HT-29 (cell line): ENCODE measurements at regions not wholly inside any gene's neighbourhood (a gene's known extent, or its start where the extent isn't known, plus 50 kb on each side); places are given as distances from the start of the nearest gene placed in this dataset.
"Not testable (repeated sequence)": the region's sequence is repeated elsewhere in the genome, so short reads cannot be mapped to it uniquely, and the experiment has no call there.

ENCODE experiments used
- DNase-seq: peaks from one replicate; pipeline ENCODE4 v3.0.0-alpha.2; 2015; ENCODE audit warnings: low spot score

DNA sequence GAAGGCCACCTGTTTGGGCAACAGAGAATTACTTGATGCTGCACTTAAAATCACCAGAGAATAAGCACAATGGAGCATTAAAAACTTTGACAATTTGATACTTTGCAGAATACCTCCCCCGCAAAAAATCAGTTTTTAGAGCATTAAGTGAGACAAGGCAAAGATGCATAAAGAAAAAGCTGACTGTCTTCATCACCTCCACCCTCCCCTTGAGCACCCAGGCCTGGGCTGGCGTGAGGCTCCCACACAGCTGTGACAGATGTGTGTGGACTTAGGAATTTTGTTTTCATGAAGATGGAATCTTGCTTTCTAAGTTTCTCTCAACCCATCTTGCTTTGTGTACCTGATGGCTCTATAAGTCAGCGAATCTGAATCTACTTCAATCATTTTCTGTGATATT is 242.2 kb downstream of the EMX2 start:
- no peak for DNase-seq

- no peak for DNase-seq
These were observed 246.4 kb downstream of the EMX2 start for GRCh38 chr10:117788911-117789310.

GRCh38 chr10:117790179-117790578 is 247.6 kb downstream of the EMX2 start:
- no peak for DNase-seq

GRCh38 chr10:117790621-117791020 is 248.1 kb downstream of the EMX2 start:
- DNase-seq: no peak

DNA sequence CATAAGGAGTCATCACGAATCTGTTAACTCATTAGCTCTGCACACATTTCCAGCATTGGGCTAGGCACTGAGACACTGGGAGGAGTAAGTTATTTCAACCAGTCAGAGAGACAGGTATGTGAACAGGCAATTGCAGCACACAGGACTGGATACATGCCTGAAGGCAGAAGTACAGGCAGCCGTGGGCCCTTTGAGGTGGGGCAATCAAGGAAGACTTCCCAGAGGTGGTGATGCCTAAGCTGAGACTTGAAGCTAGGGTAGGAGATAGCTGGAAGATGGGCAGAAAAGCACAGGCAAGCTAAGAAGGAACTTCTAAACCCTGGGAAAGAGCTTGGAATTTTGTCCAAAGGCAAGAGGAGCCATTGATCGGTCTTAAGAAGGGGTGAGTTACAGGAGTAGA is 249.7 kb downstream of the EMX2 start:
- no peak for DNase-seq

DNA sequence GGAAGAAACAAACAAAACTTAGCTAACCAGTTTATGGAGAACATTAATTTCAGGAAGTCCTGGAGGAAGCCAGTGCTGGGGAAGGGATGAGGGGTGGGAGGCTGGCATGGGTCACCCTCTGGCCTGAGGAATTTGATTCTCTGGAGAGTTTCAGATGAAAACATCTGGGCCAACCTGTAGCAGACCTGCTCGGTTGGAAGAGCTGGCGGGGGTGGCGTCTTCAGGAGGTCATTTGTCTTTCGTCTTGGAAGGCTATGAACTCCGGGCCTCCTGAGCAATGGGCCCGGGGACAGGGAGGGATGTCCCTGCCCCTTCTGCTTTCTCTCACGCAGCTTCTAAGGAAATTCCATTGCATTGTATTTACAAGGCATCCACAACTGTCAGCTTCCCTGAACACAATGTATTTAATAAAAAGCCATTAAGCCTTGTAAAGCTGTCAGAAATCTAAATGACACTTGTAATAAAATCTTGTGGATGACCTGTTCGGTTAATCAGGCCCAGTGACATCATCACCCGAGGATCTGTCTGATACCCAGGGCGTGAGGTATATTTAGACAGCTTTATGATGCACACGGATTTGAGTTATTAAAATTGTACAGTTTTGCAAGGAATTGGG is 250.5 kb downstream of the RAB11FIP2 start:
- no peak for DNase-seq

DNA sequence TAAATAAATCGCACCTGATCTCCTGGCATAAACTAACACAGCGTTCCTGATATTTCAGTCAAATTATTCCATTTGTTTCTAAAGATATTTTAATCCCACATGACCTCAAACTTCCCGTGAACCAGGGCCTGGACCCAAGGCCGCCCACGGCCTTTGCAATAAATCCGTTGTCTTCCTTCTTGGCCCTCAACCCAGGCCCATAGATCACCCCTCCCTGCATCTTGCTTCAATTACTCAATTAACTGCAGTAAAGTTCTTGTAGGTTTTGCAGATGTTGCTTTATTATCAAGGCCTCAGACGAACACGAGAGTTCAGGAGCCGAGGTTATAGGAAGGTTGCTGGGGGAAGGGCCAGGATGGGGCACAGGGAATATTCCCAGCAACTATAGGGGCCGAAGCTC is 249.4 kb downstream of the RAB11FIP2 start:
- DNase-seq: no peak

GRCh38 chr10:117801691-117802090 is 245.1 kb downstream of the RAB11FIP2 start:
- no peak for DNase-seq

GRCh38 chr10:117804470-117805011 is 242.2 kb downstream of the RAB11FIP2 start:
- DNase-seq: no peak

- no peak for DNase-seq
These were observed 241.6 kb downstream of the RAB11FIP2 start for GRCh38 chr10:117805139-117805538.

DNA sequence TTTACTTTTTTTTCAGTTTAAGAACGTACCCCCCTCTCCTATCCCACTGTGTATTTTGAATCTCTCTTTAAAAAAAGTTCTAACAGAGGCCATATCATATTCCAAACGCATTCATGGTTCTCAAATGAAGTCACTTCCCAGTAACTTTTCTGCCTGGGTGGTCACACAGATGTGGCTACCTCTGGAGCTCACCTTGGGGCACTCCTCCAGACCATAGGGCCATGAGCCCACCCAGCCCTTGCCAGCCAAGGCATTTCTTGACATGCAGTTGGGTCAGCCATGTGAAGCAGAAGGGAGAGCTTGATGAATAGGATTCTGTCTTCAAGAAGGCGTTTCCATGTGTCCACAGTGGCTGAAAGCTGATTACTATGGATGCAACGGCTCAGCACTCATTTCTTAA is 239.3 kb downstream of the RAB11FIP2 start:
- DNase-seq: no peak

DNA sequence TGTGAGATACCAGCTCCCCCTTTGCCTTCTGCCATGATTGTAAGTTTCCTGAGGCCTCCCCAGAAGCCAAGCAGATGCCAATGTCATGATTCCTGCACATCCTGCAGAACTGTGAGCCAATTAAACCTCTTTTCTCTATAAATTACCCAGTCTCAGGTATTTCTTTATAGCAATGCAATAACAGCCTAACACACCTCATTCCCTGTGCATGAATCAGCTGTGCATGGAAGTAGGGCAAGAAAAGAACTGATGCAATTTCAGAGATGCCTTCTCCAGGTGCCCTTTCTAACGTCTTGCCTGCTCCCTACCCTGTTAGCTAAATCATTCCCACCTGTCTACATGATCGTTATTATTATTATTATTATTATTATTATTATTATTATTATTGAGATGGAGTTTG is 230.9 kb downstream of the RAB11FIP2 start:
- not testable (repeated sequence) for DNase-seq

GRCh38 chr10:117817116-117817515 is 229.6 kb downstream of the RAB11FIP2 start:
- no peak for DNase-seq

GRCh38 chr10:117818721-117819120 is 228.0 kb downstream of the RAB11FIP2 start:
- no peak for DNase-seq

DNA sequence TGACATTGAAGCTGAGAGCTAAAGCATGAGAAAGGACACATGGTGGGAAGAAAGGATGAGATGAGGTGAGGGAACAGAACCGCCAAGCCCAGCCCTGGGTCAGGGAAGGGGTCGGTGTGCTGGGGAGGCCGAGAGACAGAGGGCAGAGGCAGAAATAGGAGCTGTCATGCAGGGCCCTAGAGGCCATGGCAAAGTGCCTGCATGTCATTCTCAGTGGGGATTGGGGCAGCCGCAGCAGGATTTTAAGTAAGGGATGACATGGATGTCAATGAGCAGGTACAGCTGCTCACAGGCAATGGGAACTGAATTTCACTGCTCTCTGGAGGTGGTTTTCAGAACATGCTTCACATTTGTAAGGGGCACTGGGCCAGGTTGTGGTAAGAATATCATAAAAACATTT is 227.4 kb downstream of the RAB11FIP2 start:
- no peak for DNase-seq

GRCh38 chr10:117823980-117824379 is 222.8 kb downstream of the RAB11FIP2 start:
- no peak for DNase-seq

DNA sequence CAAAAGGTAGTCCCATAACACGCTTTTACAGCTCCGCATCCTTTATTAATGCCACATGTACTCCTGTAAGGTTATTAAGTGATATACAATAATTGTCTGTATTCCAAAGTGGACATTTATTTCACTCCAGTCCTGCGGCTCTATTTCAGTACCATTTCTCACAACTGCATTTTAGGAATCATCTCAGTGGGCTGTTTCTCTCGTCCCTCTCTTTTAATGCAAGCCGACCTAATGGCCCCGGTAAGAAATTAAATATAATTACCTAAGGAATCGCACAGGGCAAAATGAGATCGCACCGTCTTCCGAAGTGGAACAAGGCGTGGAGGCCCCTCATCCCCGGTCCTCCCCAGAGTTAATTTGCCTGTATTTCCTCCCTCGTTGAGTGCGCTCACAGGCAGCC is 216.5 kb downstream of the RAB11FIP2 start:
- DNase-seq: no peak

DNA sequence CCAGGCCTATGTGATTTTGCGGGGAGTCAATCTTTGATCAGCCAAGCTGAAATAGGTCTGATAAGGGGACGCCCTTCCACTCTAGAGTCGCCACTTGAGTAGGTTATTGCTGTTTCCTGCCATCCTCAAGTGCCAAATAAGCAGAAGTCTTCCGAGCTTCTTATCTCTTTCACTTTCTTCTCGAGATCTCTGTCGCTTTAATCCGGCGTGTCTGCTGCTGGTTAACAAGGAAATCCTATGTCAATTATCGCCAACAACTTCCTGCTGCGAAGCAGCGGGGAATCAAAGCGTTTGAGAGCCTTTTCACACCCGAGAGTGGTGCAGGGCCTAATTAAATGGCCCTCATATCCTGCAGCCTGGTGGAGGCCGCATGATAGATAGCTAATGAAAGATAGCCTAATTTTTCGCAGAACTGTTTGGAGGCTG is 215.9 kb downstream of the RAB11FIP2 start:
- no peak for DNase-seq

- not testable (repeated sequence) for DNase-seq
These were observed 207.9 kb downstream of the RAB11FIP2 start for GRCh38 chr10:117838500-117839498.

DNA sequence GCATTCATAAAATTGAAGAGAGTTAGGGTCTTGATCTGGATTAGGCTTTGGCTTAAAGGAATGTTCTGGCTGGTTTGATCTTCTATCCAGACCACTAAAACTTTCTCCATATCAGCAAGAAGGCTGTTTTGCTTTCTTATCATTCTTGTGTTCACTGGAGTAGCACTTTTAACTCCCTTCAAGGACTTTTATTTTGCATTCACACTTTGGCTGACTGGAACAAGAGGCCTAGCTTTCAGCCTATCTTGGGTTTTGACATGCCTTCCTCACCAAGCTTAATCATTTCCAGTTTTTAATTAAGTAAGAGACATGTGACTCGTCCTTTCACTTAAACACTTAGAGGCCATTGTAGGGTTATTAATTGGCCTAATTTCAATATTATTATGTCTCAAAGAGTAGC is 190.3 kb downstream of the RAB11FIP2 start:
- DNase-seq: not testable (repeated sequence)

DNA sequence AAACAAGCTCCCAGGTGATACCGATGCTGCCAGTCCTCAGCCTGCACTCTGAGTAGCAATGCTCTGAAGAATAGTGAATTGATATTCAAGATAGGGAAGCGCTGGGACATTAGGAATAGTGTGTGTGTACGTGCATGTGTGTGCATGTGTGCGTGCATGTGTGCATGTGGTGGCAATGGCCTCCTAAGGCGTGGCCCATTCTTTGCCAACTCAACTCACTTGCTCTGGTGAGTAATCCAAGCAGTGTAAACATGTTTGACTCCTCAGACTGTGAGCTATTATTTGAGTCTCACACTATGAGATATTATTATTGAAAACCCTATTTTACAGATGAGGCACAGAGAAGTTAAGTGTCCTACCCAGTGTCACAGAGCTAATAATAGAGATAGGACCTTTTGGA is 186.6 kb downstream of the RAB11FIP2 start:
- DNase-seq: no peak

DNA sequence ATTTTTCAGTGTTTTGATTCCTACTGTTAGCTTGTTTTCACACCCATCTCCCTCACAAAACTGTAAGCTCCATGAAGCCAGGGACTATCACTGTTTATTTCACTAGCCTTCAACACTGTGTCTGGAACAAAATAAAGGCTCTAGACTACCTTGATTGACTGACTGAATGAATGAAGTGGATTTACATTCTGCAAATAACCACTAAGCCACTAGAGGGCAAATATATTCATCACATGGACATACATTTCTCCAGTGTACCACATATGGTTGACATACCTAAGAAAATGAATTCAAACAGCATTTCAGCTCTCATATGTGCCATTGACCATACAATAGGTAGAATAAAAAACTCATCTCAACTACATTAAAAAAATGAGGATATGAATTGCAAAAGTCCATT is 185.9 kb downstream of the RAB11FIP2 start:
- peak; percentile 52 for DNase-seq

DNA sequence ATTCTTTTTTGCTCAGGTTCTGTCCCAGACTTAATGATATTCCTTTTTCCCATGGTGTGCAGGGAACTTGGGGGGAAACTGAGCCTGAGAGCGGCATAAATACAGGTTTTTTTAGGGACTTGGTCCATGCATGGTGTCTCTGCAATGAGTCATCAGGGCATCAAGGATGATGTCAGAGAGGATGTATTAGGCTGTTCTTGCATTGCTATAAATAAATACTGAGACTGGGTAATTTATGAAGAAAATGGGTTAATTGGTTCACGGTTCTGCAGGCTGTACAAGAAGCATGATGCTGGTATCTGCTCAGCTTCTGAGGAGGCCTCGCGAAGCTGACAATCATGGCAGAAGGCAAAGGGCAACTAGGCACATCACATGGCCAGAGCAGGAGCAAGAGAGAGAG is 185.4 kb downstream of the RAB11FIP2 start:
- DNase-seq: no peak
